ENCODE measurements at regions not wholly inside any gene's neighbourhood (a gene's known extent, or its start where the extent isn't known, plus 50 kb on each side); places are given as distances from the start of the nearest gene placed in this dataset.

GRCh38 chr5:57396701-57397100 lies 85.9 kb downstream of the ACTBL2 start:
- TF ChIP-seq ZNF423 (CRISPR knock-in tag; IDR thresholded peaks at IDR 0.05) (no peak), SMAD3 (CRISPR knock-in tag; IDR thresholded peaks at IDR 0.05; ENCODE audit: borderline replicate concordance) (no peak), CBFB (CRISPR knock-in tag; IDR thresholded peaks at IDR 0.05; ENCODE audit: low read depth) (no peak), NFE2L1 (CRISPR knock-in tag; IDR thresholded peaks at IDR 0.05) (no peak), ETV6 (CRISPR knock-in tag; IDR thresholded peaks at IDR 0.05) (no peak), USF1 (CRISPR knock-in tag; IDR thresholded peaks at IDR 0.05) (no peak), TCF7 (CRISPR knock-in tag; IDR thresholded peaks at IDR 0.05; ENCODE audit: low read depth) (no peak), RELA (CRISPR knock-in tag; IDR thresholded peaks at IDR 0.05; ENCODE audit: borderline replicate concordance) (no peak)
- TF ChIP-seq, protein P1, sequence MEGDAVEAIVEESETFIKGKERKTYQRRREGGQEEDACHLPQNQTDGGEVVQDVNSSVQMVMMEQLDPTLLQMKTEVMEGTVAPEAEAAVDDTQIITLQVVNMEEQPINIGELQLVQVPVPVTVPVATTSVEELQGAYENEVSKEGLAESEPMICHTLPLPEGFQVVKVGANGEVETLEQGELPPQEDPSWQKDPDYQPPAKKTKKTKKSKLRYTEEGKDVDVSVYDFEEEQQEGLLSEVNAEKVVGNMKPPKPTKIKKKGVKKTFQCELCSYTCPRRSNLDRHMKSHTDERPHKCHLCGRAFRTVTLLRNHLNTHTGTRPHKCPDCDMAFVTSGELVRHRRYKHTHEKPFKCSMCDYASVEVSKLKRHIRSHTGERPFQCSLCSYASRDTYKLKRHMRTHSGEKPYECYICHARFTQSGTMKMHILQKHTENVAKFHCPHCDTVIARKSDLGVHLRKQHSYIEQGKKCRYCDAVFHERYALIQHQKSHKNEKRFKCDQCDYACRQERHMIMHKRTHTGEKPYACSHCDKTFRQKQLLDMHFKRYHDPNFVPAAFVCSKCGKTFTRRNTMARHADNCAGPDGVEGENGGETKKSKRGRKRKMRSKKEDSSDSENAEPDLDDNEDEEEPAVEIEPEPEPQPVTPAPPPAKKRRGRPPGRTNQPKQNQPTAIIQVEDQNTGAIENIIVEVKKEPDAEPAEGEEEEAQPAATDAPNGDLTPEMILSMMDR (IDR thresholded peaks at IDR 0.05): no peak

Data from WTC11 (cell line).